Body of pancreas (tissue), 4 donors: ENCODE measurements at regions not wholly inside any gene's neighbourhood (a gene's known extent, or its start where the extent isn't known, plus 50 kb on each side); places are given as distances from the start of the nearest gene placed in this dataset.

Experiments
- CTCF ChIP-seq, 7 experiments: fragments of 450-650 bp in 4 of 7; fragments of 200-600 bp in 3 of 7; sonication (generic) in 3 of 7; IDR thresholded peaks; one replicate each; pipeline ENCODE4 v1.5.1; 2016 to 2019; ENCODE audit warnings: antibody characterized with exemption in 7 of 7
- POLR2A ChIP-seq, 3 donors: fragments of 450-650 bp; IDR thresholded peaks; one replicate each; pipeline ENCODE4 v1.6.1; 2016; ENCODE audit warnings: antibody characterized with exemption in 3 of 3, mild to moderate bottlenecking in 2 of 3

- TF ChIP-seq CTCF (IDR thresholded peaks at IDR 0.05), result no peak
- no peak for TF ChIP-seq POLR2A (IDR thresholded peaks at IDR 0.05)
Observed at GRCh38 chr1:224873434-224874369, 55.8 kb upstream of the DNAH14 start.
